ENCODE measurements at regions not wholly inside any gene's neighbourhood (a gene's known extent, or its start where the extent isn't known, plus 50 kb on each side); places are given as distances from the start of the nearest gene placed in this dataset.
A peak's percentile ranks its signal among the peaks of the same experiment; 100 is the strongest.

DNA sequence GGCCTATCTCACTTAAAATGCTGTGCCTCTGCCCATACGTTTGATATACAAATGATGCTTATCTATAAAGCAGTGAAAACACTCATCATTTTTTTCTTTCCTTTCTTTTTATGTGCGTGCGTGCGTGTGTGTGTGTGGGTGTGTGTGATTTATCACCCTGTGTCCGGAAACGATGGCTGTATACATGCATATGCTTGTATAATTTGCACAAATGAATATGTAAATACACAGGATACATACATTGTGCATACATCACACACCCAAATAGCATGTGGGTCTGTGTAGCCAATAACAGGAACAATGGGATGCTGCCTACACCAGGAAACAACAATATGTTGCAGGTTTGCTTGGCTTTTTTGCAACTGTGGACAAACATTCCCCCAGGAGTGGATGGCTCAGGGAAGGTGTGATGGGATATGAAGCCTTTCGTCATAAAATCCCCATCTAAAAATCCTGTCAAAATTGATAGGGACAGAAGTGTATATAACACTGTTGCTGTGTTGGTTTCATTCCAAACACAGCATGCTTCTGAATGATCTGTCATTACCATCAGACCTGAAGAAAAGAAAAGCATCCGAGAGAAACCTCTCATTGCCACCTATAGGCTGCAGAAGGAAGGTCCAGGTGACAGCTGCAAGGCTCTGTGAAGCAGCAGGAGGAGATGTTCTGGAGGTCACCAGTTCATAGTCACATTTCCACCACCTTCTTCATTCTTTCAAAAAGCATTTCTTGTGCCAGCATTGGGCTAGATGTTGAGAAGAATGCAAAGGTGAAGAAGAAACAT is 503.9 kb upstream of the NR2F2 start:
- TF ChIP-seq CTCF (IDR thresholded peaks at IDR 0.05) = peak in 1 of 6 experiments; percentile 14
- TF ChIP-seq POLR2A (IDR thresholded peaks at IDR 0.05) = no peak
